ENCODE measurements at regions not wholly inside any gene's neighbourhood (a gene's known extent, or its start where the extent isn't known, plus 50 kb on each side); places are given as distances from the start of the nearest gene placed in this dataset.
"Not testable (repeated sequence)": the region's sequence is repeated elsewhere in the genome, so short reads cannot be mapped to it uniquely, and the experiment has no call there.

DNA sequence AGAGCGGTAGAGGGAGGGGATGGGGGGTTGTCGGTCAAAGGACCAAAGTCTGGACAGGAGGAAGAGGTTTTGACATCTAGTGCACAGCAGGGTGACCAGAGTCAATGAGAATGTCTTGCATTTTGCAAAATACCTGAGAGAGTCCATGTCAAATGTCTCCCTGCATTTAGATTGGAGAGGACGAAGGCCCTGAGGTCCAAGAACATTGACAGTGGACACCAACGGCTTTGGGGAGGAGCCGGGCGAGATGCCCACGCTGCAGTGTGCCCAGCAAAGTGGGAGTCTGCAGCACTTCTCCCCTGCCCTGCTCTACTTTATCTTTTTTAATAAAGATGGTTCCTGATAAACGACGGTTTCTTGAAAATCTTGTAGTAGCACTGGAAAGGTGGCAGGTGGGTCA, 67.4 kb upstream of the TAMM41 start:
- H3K79me2 ChIP-seq (ENCODE audit: low read depth) = no peaks in the 10 kb centered on the region
- POLR2A ChIA-PET (ENCODE audit: unreplicated experiment) = no interaction called here
- no peak overlapping the region for H3K4me2 ChIP-seq
- no peaks in the 10 kb centered on the region for H3K9me3 ChIP-seq (ENCODE audit: insufficient read depth, low read depth)
- CTCF ChIA-PET = no interaction called here
- TF ChIP-seq, protein P1, sequence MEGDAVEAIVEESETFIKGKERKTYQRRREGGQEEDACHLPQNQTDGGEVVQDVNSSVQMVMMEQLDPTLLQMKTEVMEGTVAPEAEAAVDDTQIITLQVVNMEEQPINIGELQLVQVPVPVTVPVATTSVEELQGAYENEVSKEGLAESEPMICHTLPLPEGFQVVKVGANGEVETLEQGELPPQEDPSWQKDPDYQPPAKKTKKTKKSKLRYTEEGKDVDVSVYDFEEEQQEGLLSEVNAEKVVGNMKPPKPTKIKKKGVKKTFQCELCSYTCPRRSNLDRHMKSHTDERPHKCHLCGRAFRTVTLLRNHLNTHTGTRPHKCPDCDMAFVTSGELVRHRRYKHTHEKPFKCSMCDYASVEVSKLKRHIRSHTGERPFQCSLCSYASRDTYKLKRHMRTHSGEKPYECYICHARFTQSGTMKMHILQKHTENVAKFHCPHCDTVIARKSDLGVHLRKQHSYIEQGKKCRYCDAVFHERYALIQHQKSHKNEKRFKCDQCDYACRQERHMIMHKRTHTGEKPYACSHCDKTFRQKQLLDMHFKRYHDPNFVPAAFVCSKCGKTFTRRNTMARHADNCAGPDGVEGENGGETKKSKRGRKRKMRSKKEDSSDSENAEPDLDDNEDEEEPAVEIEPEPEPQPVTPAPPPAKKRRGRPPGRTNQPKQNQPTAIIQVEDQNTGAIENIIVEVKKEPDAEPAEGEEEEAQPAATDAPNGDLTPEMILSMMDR (conservative IDR thresholded peaks at IDR 0.05) = no peak
- TF ChIP-seq EZH2 (IDR thresholded peaks at IDR 0.05; ENCODE audit: low read depth) = no peak
- H3K27ac ChIP-seq = no peak overlapping the region
- no peaks in the 10 kb centered on the region for H3K9me2 ChIP-seq (ENCODE audit: insufficient read depth)
- intact Hi-C loops (cut with micrococcal nuclease; ENCODE audit: unreplicated experiment) = loop anchor here (5.0 kb wide), 1 partner anchor 958 kb away; no protein-coding TSS in a partner anchor
- H3K36me3 ChIP-seq (ENCODE audit: low read depth) = no peaks in the 10 kb centered on the region
- H3K27me3 ChIP-seq (ENCODE audit: insufficient read depth, low read depth) = peaks cover 100% of the 10 kb centered on the region
- no peaks in the 10 kb centered on the region for H3F3A ChIP-seq (ENCODE audit: insufficient read depth, low read depth)
- no peaks in the 10 kb centered on the region for H4K20me1 ChIP-seq (ENCODE audit: insufficient read depth)
- no TSS peak for BruUV-seq (replicated peaks)
- no peak for DNase-seq
- H3K4me1 ChIP-seq (replicated peaks; ENCODE audit: insufficient read depth) = no peaks in the 10 kb centered on the region
- no peak overlapping the region for H2AFZ ChIP-seq
- no peak overlapping the region for H3K4me3 ChIP-seq

DNA sequence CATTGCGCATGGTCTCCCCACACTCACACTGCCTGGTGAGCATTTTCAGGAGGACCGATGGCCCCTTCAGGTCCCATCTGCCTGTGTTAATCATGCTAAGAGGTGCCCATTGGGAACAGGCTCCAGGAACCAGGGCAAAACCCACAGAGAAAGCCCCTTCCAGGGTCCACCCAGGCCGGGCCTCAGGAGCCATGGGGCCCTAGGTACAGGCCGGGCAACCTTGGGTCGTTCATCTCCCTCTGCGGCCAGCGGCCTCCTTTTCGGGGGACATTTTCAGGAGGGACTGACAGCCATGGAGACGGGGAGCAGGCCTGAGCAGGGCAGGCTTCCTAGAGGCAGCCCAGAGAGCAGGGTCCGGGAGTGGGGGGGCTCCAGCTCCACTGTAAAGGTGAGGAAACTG, 68.0 kb upstream of the TAMM41 start:
- Histone ChIP-seq H3F3A (ENCODE audit: insufficient read depth, low read depth) (no peaks in the 10 kb centered on the region), H4K20me1 (ENCODE audit: insufficient read depth) (no peaks in the 10 kb centered on the region), H3K79me2 (ENCODE audit: low read depth) (no peaks in the 10 kb centered on the region), H3K4me1 (replicated peaks; ENCODE audit: insufficient read depth) (no peaks in the 10 kb centered on the region), H3K27me3 (ENCODE audit: insufficient read depth, low read depth) (peaks cover 100% of the 10 kb centered on the region), H3K9me2 (ENCODE audit: insufficient read depth) (no peaks in the 10 kb centered on the region), H2AFZ (no peak overlapping the region), H3K36me3 (ENCODE audit: low read depth) (no peaks in the 10 kb centered on the region), H3K4me2 (no peak overlapping the region), H3K27ac (no peak overlapping the region), H3K9me3 (ENCODE audit: insufficient read depth, low read depth) (no peaks in the 10 kb centered on the region), H3K4me3 (no peak overlapping the region)
- intact Hi-C loops (cut with micrococcal nuclease; ENCODE audit: unreplicated experiment) = loop anchor here (5.0 kb wide), 1 partner anchor 958 kb away; no protein-coding TSS in a partner anchor
- POLR2A ChIA-PET (ENCODE audit: unreplicated experiment) = no interaction called here
- BruUV-seq (replicated peaks) = no TSS peak
- CTCF ChIA-PET = no interaction called here
- no peak for TF ChIP-seq EZH2 (IDR thresholded peaks at IDR 0.05; ENCODE audit: low read depth)
- TF ChIP-seq, protein P1 (conservative IDR thresholded peaks at IDR 0.05) = no peak
- no peak for DNase-seq

DNA sequence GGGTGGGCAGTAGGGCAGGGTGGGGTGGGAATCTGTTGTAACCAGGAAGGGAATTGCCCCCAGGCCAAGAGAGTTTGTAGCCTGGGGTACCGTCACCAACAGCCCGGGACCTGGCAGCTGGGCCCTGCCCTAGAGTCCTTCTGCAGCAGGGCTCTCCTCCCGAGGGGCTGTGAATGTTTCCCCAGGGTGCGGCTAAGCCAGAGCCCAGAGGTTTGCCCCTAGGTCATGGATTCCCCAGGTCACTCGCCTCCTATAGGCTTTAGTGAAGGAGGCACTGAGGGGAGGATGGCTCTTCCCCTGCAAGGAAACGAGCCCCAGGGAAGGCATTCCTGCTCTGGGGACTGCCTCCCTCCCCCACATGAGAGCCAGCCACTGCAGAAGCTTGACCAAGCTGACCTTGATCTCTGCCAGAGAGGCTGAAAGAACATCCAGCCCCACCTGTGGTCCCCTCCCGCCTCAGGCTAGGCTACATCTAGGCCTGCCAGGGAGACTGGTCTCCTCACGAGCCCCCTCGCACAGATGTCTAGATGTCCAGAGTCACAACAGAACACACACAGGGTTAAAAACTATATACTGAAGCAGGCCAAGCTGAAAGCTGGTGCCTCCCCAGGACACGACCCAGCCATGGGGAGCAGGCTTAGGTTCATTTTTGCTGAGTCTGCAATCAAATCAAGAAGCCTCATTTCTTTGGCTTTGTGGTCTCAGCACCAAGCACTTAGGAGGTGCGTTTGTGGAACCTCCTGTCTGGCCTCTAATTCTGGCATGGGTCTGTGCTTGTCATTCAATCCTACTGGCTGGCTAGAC, 69.1 kb upstream of the TAMM41 start:
- H3K27me3 ChIP-seq (ENCODE audit: insufficient read depth, low read depth) = peaks cover 100% of the 10 kb centered on the region
- POLR2A ChIA-PET (ENCODE audit: unreplicated experiment) = no interaction called here
- H2AFZ ChIP-seq = no peak overlapping the region
- H3K79me2 ChIP-seq (ENCODE audit: low read depth) = no peaks in the 10 kb centered on the region
- DNase-seq = no peak
- CTCF ChIA-PET = interaction anchor here (0.6 kb wide), 1 partner anchor 626 kb away, joined by 6 read pairs; no protein-coding TSS in a partner anchor
- H3K4me3 ChIP-seq = no peak overlapping the region
- no peak overlapping the region for H3K4me2 ChIP-seq
- no peak overlapping the region for H3K27ac ChIP-seq
- no peaks in the 10 kb centered on the region for H3K36me3 ChIP-seq (ENCODE audit: low read depth)
- H3K4me1 ChIP-seq (replicated peaks; ENCODE audit: insufficient read depth) = no peaks in the 10 kb centered on the region
- no peak for TF ChIP-seq EZH2 (IDR thresholded peaks at IDR 0.05; ENCODE audit: low read depth)
- TF ChIP-seq, protein P1 (conservative IDR thresholded peaks at IDR 0.05) = no peak
- H3F3A ChIP-seq (ENCODE audit: insufficient read depth, low read depth) = no peaks in the 10 kb centered on the region
- BruUV-seq (replicated peaks) = no TSS peak
- intact Hi-C loops (cut with micrococcal nuclease; ENCODE audit: unreplicated experiment) = no loop called here
- no peaks in the 10 kb centered on the region for H3K9me3 ChIP-seq (ENCODE audit: insufficient read depth, low read depth)
- H4K20me1 ChIP-seq (ENCODE audit: insufficient read depth) = no peaks in the 10 kb centered on the region
- no peaks in the 10 kb centered on the region for H3K9me2 ChIP-seq (ENCODE audit: insufficient read depth)

DNA sequence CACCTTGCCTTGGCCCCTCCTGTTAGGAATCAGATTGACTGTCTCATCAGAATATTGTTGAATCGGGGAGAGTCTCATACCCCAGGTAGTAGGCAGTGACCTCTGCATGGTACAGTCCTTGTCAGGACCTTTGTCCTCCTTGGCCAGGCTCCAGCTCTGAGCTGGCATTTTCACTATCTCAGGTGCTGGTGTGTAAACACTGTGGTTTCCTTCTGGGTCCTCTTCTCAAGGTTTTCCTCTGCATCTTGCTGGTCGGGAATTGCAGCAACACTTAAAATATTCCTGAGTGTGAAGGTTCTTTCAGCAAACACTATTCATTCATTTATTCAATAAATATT, 69.7 kb upstream of the TAMM41 start:
- H3K79me2 ChIP-seq (ENCODE audit: low read depth); H3F3A ChIP-seq (ENCODE audit: insufficient read depth, low read depth): not testable (repeated sequence)

More for the DNA sequence above, 69.7 kb upstream of the TAMM41 start:
- H3K27ac ChIP-seq; H3K4me2 ChIP-seq; POLR2A ChIA-PET (ENCODE audit: unreplicated experiment); intact Hi-C loops (cut with micrococcal nuclease; ENCODE audit: unreplicated experiment); H3K4me3 ChIP-seq; BruUV-seq (replicated peaks); H2AFZ ChIP-seq; H3K36me3 ChIP-seq (ENCODE audit: low read depth); H3K9me3 ChIP-seq (ENCODE audit: insufficient read depth, low read depth); H3K4me1 ChIP-seq (replicated peaks; ENCODE audit: insufficient read depth); DNase-seq; H3K9me2 ChIP-seq (ENCODE audit: insufficient read depth); H4K20me1 ChIP-seq (ENCODE audit: insufficient read depth): not testable (repeated sequence)
- CTCF ChIA-PET = interaction anchor here (0.6 kb wide), 1 partner anchor 626 kb away, joined by 6 read pairs; no protein-coding TSS in a partner anchor
- H3K27me3 ChIP-seq (ENCODE audit: insufficient read depth, low read depth) = peaks cover 100% of the 10 kb centered on the region

Data from PC-9 (cell line).